HuH-7 (cell line): ENCODE measurements at regions not wholly inside any gene's neighbourhood (a gene's known extent, or its start where the extent isn't known, plus 50 kb on each side); places are given as distances from the start of the nearest gene placed in this dataset.
"Not testable (repeated sequence)": the region's sequence is repeated elsewhere in the genome, so short reads cannot be mapped to it uniquely, and the experiment has no call there.

ENCODE experiments used
- DNase-seq: peaks from one replicate; pipeline ENCODE4 v3.0.0; 2011; ENCODE audit warnings: low spot score

- no peak for DNase-seq
Measured at GRCh38 chr18:61676773-61677434, 215.9 kb downstream of the RNF152 start.

- no peak for DNase-seq
Measured at GRCh38 chr18:61669320-61669719, 223.5 kb downstream of the RNF152 start.

- no peak for DNase-seq
Measured at GRCh38 chr18:61666876-61667590, 225.8 kb downstream of the RNF152 start.

- no peak for DNase-seq
Measured at GRCh38 chr18:61664419-61665084, 228.3 kb downstream of the RNF152 start.

GRCh38 chr18:61662726-61663125 lies 230.1 kb downstream of the RNF152 start:
- no peak for DNase-seq

- no peak for DNase-seq
Measured at GRCh38 chr18:61658431-61658830, 234.4 kb downstream of the RNF152 start.

- no peak for DNase-seq
Measured at GRCh38 chr18:61657066-61657732, 235.6 kb downstream of the RNF152 start.

- no peak for DNase-seq
Measured at GRCh38 chr18:61655630-61656029, 237.2 kb downstream of the RNF152 start.

- DNase-seq: no peak
Measured at GRCh38 chr18:61653823-61654551, 238.8 kb downstream of the RNF152 start.

GRCh38 chr18:61651880-61652268 lies 240.9 kb downstream of the RNF152 start:
- no peak for DNase-seq

- DNase-seq: no peak
Measured at GRCh38 chr18:61651145-61651879, 241.5 kb downstream of the RNF152 start.

GRCh38 chr18:61643884-61644647 lies 248.7 kb downstream of the RNF152 start:
- no peak for DNase-seq

GRCh38 chr18:61639886-61640285 lies 252.9 kb downstream of the RNF152 start:
- no peak for DNase-seq

GRCh38 chr18:61637905-61638595 lies 254.8 kb downstream of the RNF152 start:
- no peak for DNase-seq

- no peak for DNase-seq
Measured at GRCh38 chr18:61637319-61637718, 255.5 kb downstream of the RNF152 start.

- DNase-seq: peak; percentile 23
Measured at GRCh38 chr18:61635901-61636528, 256.8 kb downstream of the RNF152 start.

- DNase-seq: no peak
Measured at GRCh38 chr18:61628085-61628484, 264.7 kb downstream of the RNF152 start.

- not testable (repeated sequence) for DNase-seq
Measured at GRCh38 chr18:61624631-61625030, 268.2 kb downstream of the RNF152 start.

- no peak for DNase-seq
Measured at GRCh38 chr18:61619783-61620182, 273.0 kb downstream of the RNF152 start.
